ENCODE measurements at regions not wholly inside any gene's neighbourhood (a gene's known extent, or its start where the extent isn't known, plus 50 kb on each side); places are given as distances from the start of the nearest gene placed in this dataset.

- Histone ChIP-seq H3K9me1 (ENCODE audit: control insufficient read depth, insufficient read depth, low read length) (no peaks in the 10 kb centered on the region), H3K9ac (ENCODE audit: insufficient read depth in 1 of 2, low read depth in 2 of 2, low read length in 2 of 2) (no peak overlapping the region), H3K4me1 (replicated peaks in 1 of 2; ENCODE audit: control insufficient read depth in 2 of 2, insufficient read depth in 2 of 2, low read length in 2 of 2) (no peaks in the 10 kb centered on the region), H4K20me1 (replicated peaks; ENCODE audit: control insufficient read depth, insufficient read depth, low read length) (no peaks in the 10 kb centered on the region), H3K4me2 (ENCODE audit: insufficient read depth, low read length) (no peak overlapping the region), H3K4me3 (no peak overlapping the region), H3K27me3 (ENCODE audit: control insufficient read depth in 2 of 2, insufficient read depth in 2 of 2, low read length in 2 of 2) (no peaks in the 10 kb centered on the region), H3K79me2 (ENCODE audit: control insufficient read depth, insufficient read depth, low read length) (no peaks in the 10 kb centered on the region), H3K27ac (ENCODE audit: extremely low read depth, low read depth, low read length) (no peak overlapping the region), H3K9me3 (replicated peaks; ENCODE audit: control insufficient read depth, insufficient read depth, low read depth, low read length) (no peaks in the 10 kb centered on the region), H3K36me3 (ENCODE audit: control insufficient read depth, insufficient read depth, low read length) (no peaks in the 10 kb centered on the region), H2AFZ (ENCODE audit: low read depth, low read length) (no peak overlapping the region)
- BruUV-seq (replicated peaks), result no TSS peak
- ATAC-seq, result no peak
- CTCF ChIA-PET (ENCODE audit: low intra/inter-chr PET ratio), result no interaction called here
- POLR2A ChIA-PET, result no interaction called here
- intact Hi-C loops (cut with micrococcal nuclease) (no loop called here), in situ Hi-C loops (cut with MboI) (no loop called here)
- no peak for DNase-seq (ENCODE audit: extremely low read depth in 1 of 4, low spot score in 3 of 4)
- 0% methylated on average over 1 of the region's 1 CpG for WGBS (ENCODE audit: insufficient coverage, low coverage, missing lambda C conversion rate)
- TF ChIP-seq FOXK1 (CRISPR knock-in tag; IDR thresholded peaks at IDR 0.05; ENCODE audit: borderline replicate concordance) (no peak), ARID3B (CRISPR knock-in tag; IDR thresholded peaks at IDR 0.05; ENCODE audit: borderline replicate concordance) (no peak), NFYB (IDR thresholded peaks at IDR 0.05; ENCODE audit: extremely low read depth, insufficient read length) (no peak), SIX5 (IDR thresholded peaks at IDR 0.05; ENCODE audit: borderline replicate concordance in 1 of 2, insufficient read depth in 1 of 2, low read depth in 1 of 2, low read length in 2 of 2) (no peak), ELF2 (CRISPR knock-in tag; IDR thresholded peaks at IDR 0.05) (no peak), ATF1 (CRISPR knock-in tag; IDR thresholded peaks at IDR 0.05) (no peak), ATF1 (tag; IDR thresholded peaks at IDR 0.05) (no peak), HMGN3 (IDR thresholded peaks at IDR 0.05; ENCODE audit: borderline replicate concordance, extremely low read depth, insufficient read length, low read depth, low read length) (no peak), HEY1 (CRISPR knock-in tag; IDR thresholded peaks at IDR 0.05; ENCODE audit: borderline replicate concordance) (no peak), TSC22D4 (tag; IDR thresholded peaks at IDR 0.05) (no peak), TEAD4 (IDR thresholded peaks at IDR 0.05; ENCODE audit: low read length) (no peak), TEAD4 (CRISPR knock-in tag; IDR thresholded peaks at IDR 0.05; ENCODE audit: borderline replicate concordance) (no peak)
- TF ChIP-seq, protein P1, sequence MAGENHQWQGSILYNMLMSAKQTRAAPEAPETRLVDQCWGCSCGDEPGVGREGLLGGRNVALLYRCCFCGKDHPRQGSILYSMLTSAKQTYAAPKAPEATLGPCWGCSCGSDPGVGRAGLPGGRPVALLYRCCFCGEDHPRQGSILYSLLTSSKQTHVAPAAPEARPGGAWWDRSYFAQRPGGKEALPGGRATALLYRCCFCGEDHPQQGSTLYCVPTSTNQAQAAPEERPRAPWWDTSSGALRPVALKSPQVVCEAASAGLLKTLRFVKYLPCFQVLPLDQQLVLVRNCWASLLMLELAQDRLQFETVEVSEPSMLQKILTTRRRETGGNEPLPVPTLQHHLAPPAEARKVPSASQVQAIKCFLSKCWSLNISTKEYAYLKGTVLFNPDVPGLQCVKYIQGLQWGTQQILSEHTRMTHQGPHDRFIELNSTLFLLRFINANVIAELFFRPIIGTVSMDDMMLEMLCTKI (IDR thresholded peaks at IDR 0.05; ENCODE audit: partially characterized antibody), result no peak
- TF ChIP-seq, protein P2, sequence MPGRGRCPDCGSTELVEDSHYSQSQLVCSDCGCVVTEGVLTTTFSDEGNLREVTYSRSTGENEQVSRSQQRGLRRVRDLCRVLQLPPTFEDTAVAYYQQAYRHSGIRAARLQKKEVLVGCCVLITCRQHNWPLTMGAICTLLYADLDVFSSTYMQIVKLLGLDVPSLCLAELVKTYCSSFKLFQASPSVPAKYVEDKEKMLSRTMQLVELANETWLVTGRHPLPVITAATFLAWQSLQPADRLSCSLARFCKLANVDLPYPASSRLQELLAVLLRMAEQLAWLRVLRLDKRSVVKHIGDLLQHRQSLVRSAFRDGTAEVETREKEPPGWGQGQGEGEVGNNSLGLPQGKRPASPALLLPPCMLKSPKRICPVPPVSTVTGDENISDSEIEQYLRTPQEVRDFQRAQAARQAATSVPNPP (IDR thresholded peaks at IDR 0.05; ENCODE audit: borderline replicate concordance, insufficient read depth, insufficient read length), result no peak
- TF ChIP-seq, protein P3, sequence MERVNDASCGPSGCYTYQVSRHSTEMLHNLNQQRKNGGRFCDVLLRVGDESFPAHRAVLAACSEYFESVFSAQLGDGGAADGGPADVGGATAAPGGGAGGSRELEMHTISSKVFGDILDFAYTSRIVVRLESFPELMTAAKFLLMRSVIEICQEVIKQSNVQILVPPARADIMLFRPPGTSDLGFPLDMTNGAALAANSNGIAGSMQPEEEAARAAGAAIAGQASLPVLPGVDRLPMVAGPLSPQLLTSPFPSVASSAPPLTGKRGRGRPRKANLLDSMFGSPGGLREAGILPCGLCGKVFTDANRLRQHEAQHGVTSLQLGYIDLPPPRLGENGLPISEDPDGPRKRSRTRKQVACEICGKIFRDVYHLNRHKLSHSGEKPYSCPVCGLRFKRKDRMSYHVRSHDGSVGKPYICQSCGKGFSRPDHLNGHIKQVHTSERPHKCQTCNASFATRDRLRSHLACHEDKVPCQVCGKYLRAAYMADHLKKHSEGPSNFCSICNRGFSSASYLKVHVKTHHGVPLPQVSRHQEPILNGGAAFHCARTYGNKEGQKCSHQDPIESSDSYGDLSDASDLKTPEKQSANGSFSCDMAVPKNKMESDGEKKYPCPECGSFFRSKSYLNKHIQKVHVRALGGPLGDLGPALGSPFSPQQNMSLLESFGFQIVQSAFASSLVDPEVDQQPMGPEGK (CRISPR knock-in tag; IDR thresholded peaks at IDR 0.05; ENCODE audit: borderline replicate concordance), result no peak
- TF ChIP-seq, protein P4, sequence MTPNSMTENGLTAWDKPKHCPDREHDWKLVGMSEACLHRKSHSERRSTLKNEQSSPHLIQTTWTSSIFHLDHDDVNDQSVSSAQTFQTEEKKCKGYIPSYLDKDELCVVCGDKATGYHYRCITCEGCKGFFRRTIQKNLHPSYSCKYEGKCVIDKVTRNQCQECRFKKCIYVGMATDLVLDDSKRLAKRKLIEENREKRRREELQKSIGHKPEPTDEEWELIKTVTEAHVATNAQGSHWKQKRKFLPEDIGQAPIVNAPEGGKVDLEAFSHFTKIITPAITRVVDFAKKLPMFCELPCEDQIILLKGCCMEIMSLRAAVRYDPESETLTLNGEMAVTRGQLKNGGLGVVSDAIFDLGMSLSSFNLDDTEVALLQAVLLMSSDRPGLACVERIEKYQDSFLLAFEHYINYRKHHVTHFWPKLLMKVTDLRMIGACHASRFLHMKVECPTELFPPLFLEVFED (CRISPR knock-in tag; conservative IDR thresholded peaks at IDR 0.05), result no peak
- no peak for FAIRE-seq
These were observed 404.4 kb downstream of the ZNF608 start for GRCh38 chr5:124342027-124342471.

Data from K562 (cell line).